B cell (primary cell): ENCODE measurements at regions not wholly inside any gene's neighbourhood (a gene's known extent, or its start where the extent isn't known, plus 50 kb on each side); places are given as distances from the start of the nearest gene placed in this dataset.

Source experiments
- ATAC-seq: fragments of 200-7000 bp; cut with Tn5 transposase; one replicate; pipeline ENCODE4 v1.10.0; 2021; ENCODE audit warnings: low read depth, mild to moderate bottlenecking, moderate number of reproducible peaks, moderate library complexity
- CTCF ChIA-PET: fragments of 350-600 bp; sonication (Branson Sonifier 250); formaldehyde crosslinking; loops from one replicate; lab custom pipeline; 2021; ENCODE audit warnings: antibody characterized with exemption, inconsistent platforms; lab: Charles Lee
- POLR2A ChIA-PET: fragments of 350-600 bp; sonication (Branson Sonifier 250); formaldehyde crosslinking; loops from one replicate; lab custom pipeline; 2021; ENCODE audit warnings: antibody characterized with exemption; lab: Charles Lee
- DNase-seq: peaks from one replicate; pipeline ENCODE4 v3.0.0; 2013
- H2AFZ ChIP-seq: 2 replicates; pipeline ENCODE4 v1.6.1; 2012; ENCODE audit warnings: mild to moderate bottlenecking, low read depth, low read length; ENCODE audit not compliant: insufficient read depth, poor library complexity, severe bottlenecking
- H3K27ac ChIP-seq, 2 donors: 1 replicate in 1 of 2; 2 replicates in 1 of 2; pipeline ENCODE4 v1.5.1; 2012 to 2013; ENCODE audit warnings: low read length in 2 of 2, mild to moderate bottlenecking in 2 of 2, moderate library complexity in 1 of 2
- H3K27me3 ChIP-seq, 4 experiments: fragments of 200-600 bp in 1 of 4; sonication (generic) in 1 of 4; replicated peaks in 1 of 4; 1 replicate in 2 of 4; 2 replicates in 2 of 4; pipeline versions ENCODE4 v1.6.1 to v1.7.0; 2013 to 2016; ENCODE audit warnings: low read length in 3 of 4, mild to moderate bottlenecking in 2 of 4, mixed read lengths in 1 of 4, moderate library complexity in 1 of 4; ENCODE audit not compliant: insufficient read depth in 4 of 4, control insufficient read depth in 3 of 4; ENCODE audit errors: control extremely low read depth in 1 of 4
- H3K36me3 ChIP-seq, 2 experiments: replicated peaks in 1 of 2; 1 replicate in 1 of 2; 2 replicates in 1 of 2; pipeline versions ENCODE4 v1.6.1 to v1.7.1; 2013; ENCODE audit warnings: low read length in 1 of 2; ENCODE audit not compliant: insufficient read depth in 2 of 2, control insufficient read depth in 1 of 2; ENCODE audit errors: control extremely low read depth in 1 of 2, extremely low read depth in 1 of 2
- H3K4me1 ChIP-seq, 2 donors: fragments of 200-600 bp in 1 of 2; sonication (generic) in 1 of 2; 1 replicate in 1 of 2; 2 replicates in 1 of 2; pipeline versions ENCODE4 v1.5.1 to v1.6.1; 2013 to 2017; ENCODE audit warnings: low read length in 2 of 2; ENCODE audit not compliant: control insufficient read depth in 2 of 2, insufficient read depth in 2 of 2
- H3K4me2 ChIP-seq: replicated peaks from 2 replicates; pipeline ENCODE3; 2012; ENCODE audit warnings: mild to moderate bottlenecking, low read depth, low read length; ENCODE audit not compliant: poor library complexity, severe bottlenecking
- H3K4me3 ChIP-seq, 5 experiments: fragments of 200-600 bp in 1 of 5; sonication (generic) in 1 of 5; 1 replicate in 3 of 5; 2 replicates in 2 of 5; pipeline versions ENCODE4 v1.5.1 to v1.7.0; 2011 to 2016; ENCODE audit warnings: low read length in 4 of 5, mild to moderate bottlenecking in 4 of 5, low read depth in 2 of 5, control low read depth in 1 of 5, moderate library complexity in 1 of 5; ENCODE audit not compliant: insufficient read depth in 1 of 5; ENCODE audit errors: control extremely low read depth in 1 of 5, extremely low read depth in 1 of 5
- H3K79me2 ChIP-seq: fragments of 200-600 bp; sonication (generic); one replicate; pipeline ENCODE4 v1.6.0; 2016; ENCODE audit warnings: low read length; ENCODE audit not compliant: control insufficient read depth, insufficient read depth
- H3K9ac ChIP-seq: fragments of 200-600 bp; sonication (generic); 2 replicates; pipeline ENCODE4 v1.6.1; 2017; ENCODE audit warnings: mild to moderate bottlenecking, low read length, moderate library complexity
- H3K9me3 ChIP-seq, 3 donors: one replicate each; pipeline versions ENCODE4 v1.6.1 to v1.7.1; 2013; ENCODE audit warnings: low read length in 2 of 3; ENCODE audit not compliant: control insufficient read depth in 2 of 3, insufficient read depth in 1 of 3; ENCODE audit errors: control extremely low read depth in 1 of 3
- H4K20me1 ChIP-seq: 2 replicates; pipeline ENCODE4 v1.6.0; 2012; ENCODE audit warnings: mild to moderate bottlenecking, low read length; ENCODE audit not compliant: insufficient read depth, control insufficient read depth, poor library complexity, severe bottlenecking
- H3K27ac Mint-ChIP-seq: one replicate; pipeline ENCODE4 v1.8.0; 2021; ENCODE audit warnings: mixed read lengths
- H3K27me3 Mint-ChIP-seq: one replicate; pipeline ENCODE4 v1.8.0; 2021; ENCODE audit warnings: mixed read lengths
- H3K4me1 Mint-ChIP-seq: one replicate; pipeline ENCODE4 v1.8.0; 2021; ENCODE audit warnings: mixed read lengths
- H3K4me3 Mint-ChIP-seq: one replicate; pipeline ENCODE4 v1.8.0; 2021; ENCODE audit warnings: mixed read lengths
- H3K9me3 Mint-ChIP-seq: one replicate; pipeline ENCODE4 v1.8.0; 2022; ENCODE audit warnings: mixed read lengths; ENCODE audit not compliant: insufficient read depth
- EZH2 ChIP-seq: IDR thresholded peaks from 2 replicates; pipeline ENCODE4 v1.6.1; 2012; ENCODE audit warnings: borderline replicate concordance, low read depth, mild to moderate bottlenecking, moderate library complexity, low read length; ENCODE audit not compliant: insufficient read depth, poor library complexity, severe bottlenecking
- WGBS: methylation state at CpG from one replicate; pipeline ENCODE4 v1.1.5; 2013; ENCODE audit warnings: missing lambda C conversion rate; ENCODE audit not compliant: insufficient coverage; 5-methylcytosine and 5-hydroxymethylcytosine counted together
- intact Hi-C: fragments of 100-400 bp; cut with micrococcal nuclease; formaldehyde crosslinking; loops from one replicate; pipeline ENCODE4 v1.10.0; 2022
- TF ChIP-seq, protein P1 (sequence below): fragments of 200-600 bp; IDR thresholded peaks from one replicate; pipeline ENCODE4 v1.8.0; 2022; ENCODE audit warnings: antibody characterized with exemption, mild to moderate bottlenecking

DNA sequence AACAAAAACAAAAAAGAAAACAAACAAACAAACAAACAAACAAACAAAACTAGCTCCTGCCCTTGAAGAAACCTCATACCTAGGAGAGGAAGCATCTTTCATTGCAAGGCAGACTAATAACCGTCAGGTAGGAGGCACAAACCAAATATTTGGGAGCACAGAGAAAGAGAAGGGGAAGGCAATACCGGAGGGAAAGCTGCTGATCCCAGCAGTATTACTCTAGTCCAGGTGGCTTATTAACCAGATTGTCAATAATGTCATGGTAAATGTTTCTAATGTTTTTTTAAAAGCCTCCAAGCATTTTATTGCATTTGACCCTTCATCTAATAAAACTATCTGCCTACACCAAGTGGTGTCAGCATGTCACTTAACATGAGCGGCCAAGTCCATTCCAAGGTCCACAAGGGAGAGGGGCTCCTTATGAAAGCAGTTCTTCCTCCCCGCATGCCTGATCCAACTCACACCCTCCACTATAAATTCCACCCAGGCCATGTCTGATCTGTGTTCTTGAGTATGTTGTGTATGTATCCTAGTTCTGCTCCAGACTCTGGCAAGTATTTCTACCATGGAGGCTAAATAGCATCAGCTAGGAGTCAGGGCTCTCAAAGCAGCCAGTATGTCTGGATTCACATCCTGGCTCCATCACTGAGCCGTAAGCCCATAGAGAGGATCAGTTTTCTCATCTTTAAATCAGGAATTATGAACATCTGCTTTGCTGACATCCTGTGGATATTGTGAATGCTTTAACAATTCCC is 208.1 kb upstream of the TENM4 start:
- Histone ChIP-seq H3K27ac (no peak overlapping the region), H2AFZ (no peak overlapping the region), H4K20me1 (no peaks in the 10 kb centered on the region), H3K4me1 (no peaks in the 10 kb centered on the region), H3K36me3 (no peaks in the 10 kb centered on the region), H3K9me3 (no peaks in the 10 kb centered on the region), H3K79me2 (no peaks in the 10 kb centered on the region), H3K27me3 (no peaks in the 10 kb centered on the region), H3K9ac (no peak overlapping the region), H3K4me2 (no peak overlapping the region), H3K4me3 (no peak overlapping the region)
- TF ChIP-seq EZH2 = no peak
- TF ChIP-seq, protein P1, sequence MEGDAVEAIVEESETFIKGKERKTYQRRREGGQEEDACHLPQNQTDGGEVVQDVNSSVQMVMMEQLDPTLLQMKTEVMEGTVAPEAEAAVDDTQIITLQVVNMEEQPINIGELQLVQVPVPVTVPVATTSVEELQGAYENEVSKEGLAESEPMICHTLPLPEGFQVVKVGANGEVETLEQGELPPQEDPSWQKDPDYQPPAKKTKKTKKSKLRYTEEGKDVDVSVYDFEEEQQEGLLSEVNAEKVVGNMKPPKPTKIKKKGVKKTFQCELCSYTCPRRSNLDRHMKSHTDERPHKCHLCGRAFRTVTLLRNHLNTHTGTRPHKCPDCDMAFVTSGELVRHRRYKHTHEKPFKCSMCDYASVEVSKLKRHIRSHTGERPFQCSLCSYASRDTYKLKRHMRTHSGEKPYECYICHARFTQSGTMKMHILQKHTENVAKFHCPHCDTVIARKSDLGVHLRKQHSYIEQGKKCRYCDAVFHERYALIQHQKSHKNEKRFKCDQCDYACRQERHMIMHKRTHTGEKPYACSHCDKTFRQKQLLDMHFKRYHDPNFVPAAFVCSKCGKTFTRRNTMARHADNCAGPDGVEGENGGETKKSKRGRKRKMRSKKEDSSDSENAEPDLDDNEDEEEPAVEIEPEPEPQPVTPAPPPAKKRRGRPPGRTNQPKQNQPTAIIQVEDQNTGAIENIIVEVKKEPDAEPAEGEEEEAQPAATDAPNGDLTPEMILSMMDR = no peak
- Mint-ChIP-seq H3K4me1 (no peaks in the 10 kb centered on the region), H3K9me3 (no peaks in the 10 kb centered on the region), H3K27me3 (no peaks in the 10 kb centered on the region), H3K4me3 (no peak overlapping the region), H3K27ac (no peak overlapping the region)
- DNase-seq (no peak), ATAC-seq (no peak)
- intact Hi-C loops = no loop called here
- ChIA-PET CTCF (no interaction called here), POLR2A (no interaction called here)
- 90% methylated on average over 3 of the region's 5 CpGs for WGBS

DNA sequence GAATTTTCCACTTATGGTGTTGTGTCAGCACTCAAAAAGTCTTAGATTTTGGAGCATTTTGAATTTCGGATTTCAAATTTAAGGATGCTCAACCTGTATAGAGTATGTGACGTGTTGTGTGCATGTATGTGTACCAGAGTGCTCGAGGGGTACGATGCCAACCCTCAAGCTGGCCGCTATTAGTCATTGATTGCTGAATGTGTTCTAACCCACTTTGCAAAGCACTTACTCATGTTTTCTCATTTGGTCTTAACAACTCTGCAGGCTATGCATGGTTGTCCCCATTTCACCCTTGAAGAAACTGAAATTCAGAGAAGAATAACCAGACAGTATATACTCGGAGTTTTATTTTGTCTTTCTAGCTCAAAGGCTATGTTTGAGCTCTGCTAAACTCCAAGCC is 196.4 kb upstream of the TENM4 start:
- Histone ChIP-seq H3K27me3 (no peaks in the 10 kb centered on the region), H2AFZ (no peak overlapping the region), H3K27ac (no peak overlapping the region), H4K20me1 (no peaks in the 10 kb centered on the region), H3K4me2 (no peak overlapping the region), H3K9me3 (peaks cover 0 to 5% (median 0%) of the 10 kb centered on the region in 3 donors), H3K4me1 (no peaks in the 10 kb centered on the region), H3K36me3 (no peaks in the 10 kb centered on the region), H3K9ac (no peak overlapping the region), H3K79me2 (no peaks in the 10 kb centered on the region), H3K4me3 (no peak overlapping the region)
- CTCF ChIA-PET = no interaction called here
- intact Hi-C loops = no loop called here
- no peak for ATAC-seq
- H3K9me3 Mint-ChIP-seq = no peaks in the 10 kb centered on the region
- no peak for TF ChIP-seq EZH2
- 100% methylated on average over 1 of the region's 6 CpGs for WGBS
- H3K4me1 Mint-ChIP-seq = no peaks in the 10 kb centered on the region
- H3K27ac Mint-ChIP-seq = no peak overlapping the region
- DNase-seq = no peak
- H3K27me3 Mint-ChIP-seq = peaks cover 3% of the 10 kb centered on the region
- POLR2A ChIA-PET = no interaction called here
- no peak overlapping the region for H3K4me3 Mint-ChIP-seq
